Activated CD4-positive, CD25-positive, alpha-beta regulatory T cell (primary cell): ENCODE measurements at regions not wholly inside any gene's neighbourhood (a gene's known extent, or its start where the extent isn't known, plus 50 kb on each side); places are given as distances from the start of the nearest gene placed in this dataset.
"Not testable (repeated sequence)": the region's sequence is repeated elsewhere in the genome, so short reads cannot be mapped to it uniquely, and the experiment has no call there.

ENCODE experiments used
- DNase-seq, 4 experiments: peaks; one replicate each; lab custom pipeline; 2025; lab: John Stamatoyannopoulos, UW

GRCh38 chr7:140283472-140283871 lies 106.7 kb upstream of the KDM7A start:
- no peak for DNase-seq

- no peak for DNase-seq
Observed at GRCh38 chr7:140281960-140282359, 105.2 kb upstream of the KDM7A start.

GRCh38 chr7:140281255-140281654 lies 104.5 kb upstream of the KDM7A start:
- no peak for DNase-seq

DNA sequence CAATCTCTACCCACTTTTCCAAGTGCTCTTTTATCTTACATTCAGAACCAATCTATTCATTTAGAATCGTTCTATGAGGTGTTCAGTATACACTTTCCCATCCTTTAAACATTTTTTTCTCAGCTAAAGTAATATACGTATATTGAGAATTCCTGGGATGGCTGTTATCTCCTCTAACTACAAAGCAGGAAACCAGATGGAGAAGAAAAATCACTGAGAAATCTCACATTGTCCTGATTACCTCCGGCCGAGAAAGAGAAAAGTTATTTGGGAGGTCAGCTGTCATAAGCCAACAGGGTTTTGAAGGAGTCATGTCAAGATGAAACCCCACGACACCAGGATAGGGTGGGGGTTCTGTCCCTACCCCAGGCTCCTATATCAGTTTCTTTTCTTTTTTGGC lies 99.2 kb upstream of the KDM7A start:
- no peak for DNase-seq

GRCh38 chr7:140275069-140275965 lies 98.5 kb upstream of the KDM7A start:
- DNase-seq: no peak

DNA sequence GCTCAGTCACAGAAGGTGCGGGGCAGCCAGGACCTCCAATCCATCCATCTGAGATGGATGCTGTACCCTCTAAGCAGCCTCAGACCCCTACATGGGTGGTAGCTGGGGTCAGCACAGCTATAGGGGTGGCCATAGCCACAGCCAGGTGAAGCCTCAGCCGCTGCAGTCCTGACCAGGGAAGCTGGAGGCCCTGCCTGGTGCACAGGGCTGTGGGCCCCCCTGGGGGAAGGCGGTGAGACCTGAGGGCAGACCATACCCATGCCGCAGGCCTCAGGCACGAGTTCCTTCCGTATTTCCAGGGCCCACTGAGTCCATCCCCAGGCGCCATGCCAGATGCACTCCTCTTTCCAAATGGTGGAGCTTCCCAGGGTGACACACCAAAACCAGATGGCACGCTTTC lies 96.6 kb upstream of the KDM7A start:
- DNase-seq: no peak

DNA sequence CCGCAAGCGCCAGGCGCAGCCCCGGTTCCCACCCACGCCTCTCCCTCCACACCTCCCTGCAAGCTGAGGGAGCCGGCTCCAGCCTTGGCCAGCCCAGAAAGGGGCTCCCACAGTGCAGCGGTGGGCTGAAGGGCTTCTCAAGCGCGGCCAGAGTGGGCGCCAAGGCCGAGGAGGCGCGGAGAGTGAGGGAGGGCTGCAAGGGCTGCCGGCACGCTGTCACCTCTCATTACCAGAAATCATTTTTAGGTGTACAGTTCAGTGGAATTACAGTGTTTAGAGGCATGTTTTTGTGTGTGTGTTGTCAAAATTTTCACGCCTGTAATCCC lies 94.8 kb upstream of the KDM7A start:
- DNase-seq: not testable (repeated sequence)

DNA sequence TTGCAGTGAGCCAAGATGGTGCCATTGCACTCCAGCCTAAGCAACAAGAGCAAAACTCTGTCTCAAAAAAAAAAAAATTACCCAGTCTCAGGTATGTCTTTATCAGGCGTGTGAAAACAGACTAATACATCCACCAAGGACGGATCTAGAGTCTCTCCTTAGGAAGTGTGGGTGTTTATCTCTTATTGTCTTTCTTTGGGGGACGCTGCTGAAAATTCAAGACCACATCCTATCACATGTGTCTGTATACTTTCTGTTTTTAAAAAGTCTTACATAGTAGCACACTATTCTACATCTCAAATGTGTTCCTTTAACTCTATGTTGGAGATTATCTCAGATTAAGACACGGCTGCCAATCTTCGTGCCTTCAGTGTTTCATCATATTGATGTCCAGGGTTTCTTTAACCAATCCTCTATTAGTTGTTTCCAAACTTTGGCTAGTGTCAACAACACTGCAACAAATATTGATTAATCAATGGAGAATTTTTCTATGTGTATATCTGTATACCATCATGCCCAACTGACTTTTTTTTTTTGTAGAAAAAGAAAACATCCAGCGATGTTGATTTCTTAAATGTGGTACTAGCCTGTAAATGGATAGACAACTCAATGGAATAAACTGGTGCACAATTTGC lies 92.3 kb upstream of the KDM7A start:
- no peak for DNase-seq

DNA sequence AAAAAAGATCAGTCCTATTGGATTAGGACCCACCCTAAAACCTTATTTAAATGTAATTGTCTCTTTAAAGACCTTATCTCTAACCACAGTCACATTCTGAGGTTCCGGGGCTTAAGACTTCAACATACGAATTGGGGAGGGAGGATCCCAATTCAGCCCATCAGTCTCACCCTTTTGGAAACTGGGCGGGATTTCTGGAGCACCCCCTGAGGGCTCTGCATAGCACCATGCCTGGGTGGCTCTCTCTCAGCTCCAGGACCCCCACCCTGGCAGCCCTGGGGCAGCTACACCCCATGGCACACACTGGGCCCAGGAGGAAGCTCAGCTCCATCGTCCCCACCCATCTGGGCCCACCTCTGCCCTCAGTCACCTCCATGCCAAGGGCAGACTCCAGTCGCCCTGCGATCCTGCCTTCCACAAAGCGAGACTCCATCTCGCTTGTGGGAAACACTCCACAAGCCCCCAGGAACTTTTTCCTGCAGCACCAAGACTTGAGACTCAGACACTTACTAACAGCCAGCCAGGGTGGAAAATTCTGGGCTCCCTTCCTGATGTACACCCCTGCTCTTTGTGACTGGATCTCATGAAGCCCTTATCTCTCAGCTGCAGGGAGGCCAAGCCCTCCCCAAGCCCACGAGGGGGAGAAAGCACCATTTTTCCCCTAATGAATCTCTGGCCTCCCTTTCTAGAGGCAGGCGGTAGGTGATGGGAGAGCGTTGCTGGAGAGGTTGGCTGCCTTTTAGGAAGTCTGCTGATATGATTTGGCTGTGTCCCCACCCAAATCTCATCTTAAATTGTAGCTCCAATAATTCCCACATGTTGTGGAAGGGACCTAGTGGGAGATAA lies 90.8 kb upstream of the KDM7A start:
- DNase-seq: no peak

DNA sequence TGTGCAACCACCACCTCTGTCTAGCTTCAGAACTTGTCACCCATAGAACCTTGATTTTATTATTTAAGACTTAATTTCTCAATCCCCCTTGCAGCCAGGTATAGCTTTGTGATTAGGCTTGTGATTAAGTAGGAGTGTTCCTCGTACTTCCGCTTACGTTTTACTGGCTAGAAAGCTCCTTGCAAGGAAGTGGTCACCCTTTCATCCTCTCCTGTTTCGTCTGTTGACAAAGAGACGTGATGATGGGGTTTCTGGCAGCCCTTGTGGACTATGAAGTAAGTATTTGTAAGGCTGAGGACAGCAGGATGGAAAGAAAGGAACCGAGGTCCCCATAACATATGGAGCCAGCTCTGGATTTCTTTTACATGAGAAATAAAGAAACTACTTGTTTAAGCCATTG lies 86.5 kb upstream of the KDM7A start:
- DNase-seq: no peak

- DNase-seq: no peak
Observed at GRCh38 chr7:140262242-140262903, 85.6 kb upstream of the KDM7A start.

- no peak for DNase-seq
Observed at GRCh38 chr7:140261522-140261921, 84.7 kb upstream of the KDM7A start.

- no peak for DNase-seq
Observed at GRCh38 chr7:140261105-140261486, 84.3 kb upstream of the KDM7A start.

DNA sequence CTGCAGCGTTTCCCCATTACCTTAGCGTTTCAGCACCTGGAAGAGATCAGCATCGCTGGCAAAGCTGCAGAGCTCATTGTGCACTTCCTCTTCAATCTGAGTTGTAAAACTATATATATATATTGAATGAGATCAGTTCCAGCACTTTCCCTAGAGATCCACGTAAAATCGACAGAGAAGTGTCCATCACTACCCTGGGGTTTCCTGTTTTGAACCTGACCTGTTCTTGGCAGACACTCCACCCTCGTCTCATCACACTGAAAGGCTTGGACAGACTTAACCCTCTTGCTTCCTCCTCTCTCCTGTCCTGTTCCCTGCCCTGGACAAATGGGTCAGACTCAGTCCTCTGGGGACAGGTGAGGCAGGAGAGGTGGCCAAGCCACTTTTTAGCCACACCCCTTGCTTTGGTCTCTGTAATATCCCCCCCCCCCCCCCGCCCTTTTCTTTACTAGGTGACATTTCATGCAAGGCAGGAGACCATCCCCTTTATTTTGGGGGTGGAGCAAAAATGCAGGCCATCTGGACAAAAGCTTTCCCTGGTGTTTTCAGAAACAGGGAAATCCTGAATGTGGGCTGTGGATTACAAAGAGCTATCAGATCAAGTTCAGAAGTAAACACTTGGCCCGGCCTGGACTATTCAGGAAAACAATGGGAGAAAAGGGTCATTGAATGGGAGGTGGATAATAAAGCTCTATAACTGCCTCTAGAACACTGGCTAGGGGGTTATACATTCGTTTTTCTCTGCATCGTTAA lies 83.7 kb upstream of the KDM7A start:
- DNase-seq: no peak

GRCh38 chr7:140257278-140257677 lies 80.5 kb upstream of the KDM7A start:
- not testable (repeated sequence) for DNase-seq

DNA sequence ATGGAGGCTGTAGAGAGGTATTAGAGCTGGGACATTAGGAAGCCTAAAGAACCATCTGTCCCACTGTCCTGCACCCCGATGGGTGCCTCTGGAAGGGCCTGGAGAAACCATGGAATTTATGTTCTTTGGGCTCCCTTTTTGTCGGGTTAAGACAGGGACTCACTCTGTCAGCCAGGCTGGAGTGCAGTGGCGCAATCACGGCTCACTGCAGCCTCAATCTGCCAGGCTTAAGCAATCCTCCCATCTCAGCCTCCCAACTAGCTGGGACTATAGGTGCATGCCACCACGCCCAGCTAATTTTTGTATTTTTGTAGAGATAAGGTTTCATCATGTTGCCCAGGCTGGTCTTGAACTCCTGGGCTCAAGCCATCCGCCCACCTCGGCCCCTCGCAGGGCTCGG lies 78.2 kb upstream of the KDM7A start:
- not testable (repeated sequence) for DNase-seq

DNA sequence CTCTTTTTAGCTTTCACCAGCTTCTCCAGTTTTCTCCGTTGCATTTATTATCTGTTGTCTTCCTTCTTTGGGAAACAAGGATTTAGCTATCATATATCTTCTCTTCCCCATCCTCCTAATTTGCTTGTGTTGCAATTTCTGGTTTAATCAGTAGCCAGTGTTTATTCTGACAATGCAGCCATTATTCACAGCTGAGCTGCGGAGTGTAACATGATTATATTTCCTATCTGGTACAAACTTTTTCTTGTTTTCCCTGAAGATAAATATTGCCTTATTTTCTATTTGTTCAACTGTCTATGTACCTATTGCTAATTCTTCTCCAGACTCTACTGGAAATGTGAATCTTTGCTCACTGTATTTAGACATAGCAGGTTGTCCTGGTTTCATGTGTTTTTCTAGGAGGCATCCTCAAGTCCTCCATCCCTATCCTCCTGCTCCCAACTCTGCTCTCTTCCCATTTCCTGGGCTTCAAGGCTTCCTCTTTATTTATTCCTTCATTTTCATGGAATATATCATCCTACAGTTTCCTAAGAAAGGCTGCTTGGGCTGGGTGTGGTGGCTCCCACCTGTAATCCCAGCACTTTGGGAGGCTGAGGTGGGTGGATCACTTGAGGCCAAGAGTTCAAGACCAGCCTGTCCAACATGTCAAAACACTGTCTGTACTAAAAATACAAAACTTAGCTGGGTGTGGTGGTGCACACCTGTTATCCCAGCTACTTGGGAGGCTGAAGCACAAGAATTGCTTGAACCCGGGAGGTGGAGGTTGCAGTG lies 72.4 kb upstream of the KDM7A start:
- no peak for DNase-seq

GRCh38 chr7:140247559-140247958 lies 70.8 kb upstream of the KDM7A start:
- DNase-seq: no peak

DNA sequence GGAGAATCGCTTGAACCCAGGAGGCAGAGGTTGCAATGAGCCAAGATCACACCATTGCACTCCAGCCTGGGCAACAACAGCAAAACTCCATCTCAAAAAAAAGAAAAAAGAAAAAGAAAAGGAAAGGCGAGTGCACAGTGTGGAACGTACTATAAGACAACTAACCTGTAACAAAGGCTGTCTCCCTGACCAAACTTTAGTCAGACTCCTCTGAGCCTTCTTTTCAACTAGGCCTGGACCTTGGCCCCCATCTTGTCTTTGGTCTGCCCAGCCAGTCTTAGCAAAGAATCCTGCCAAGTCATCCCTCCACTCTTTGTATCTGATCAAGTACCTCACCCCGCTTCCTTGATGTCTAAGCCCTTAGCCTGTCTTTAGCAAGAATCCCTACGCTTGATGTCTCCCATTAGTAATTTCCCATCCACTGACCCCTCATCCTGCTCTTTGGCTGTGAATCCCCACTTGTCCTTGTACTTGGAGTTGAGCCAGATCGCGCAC lies 68.9 kb upstream of the KDM7A start:
- no peak for DNase-seq
